GM10266 (cell line): ENCODE measurements at regions not wholly inside any gene's neighbourhood (a gene's known extent, or its start where the extent isn't known, plus 50 kb on each side); places are given as distances from the start of the nearest gene placed in this dataset.

ENCODE experiments used
- DNase-seq: peaks from one replicate; pipeline ENCODE4 v3.0.0; 2012; ENCODE audit errors: extremely low spot score
- CTCF ChIP-seq: IDR thresholded peaks from 2 replicates; pipeline ENCODE4 v1.5.1; 2012; ENCODE audit warnings: mild to moderate bottlenecking, low read depth; ENCODE audit not compliant: control insufficient read depth, insufficient read depth; ENCODE audit errors: missing control alignments

- no peak for DNase-seq
- TF ChIP-seq CTCF = no peak
Observed at GRCh38 chr2:45180033-45180746, 170.9 kb upstream of the SIX2 start.

- DNase-seq = no peak
- no peak for TF ChIP-seq CTCF
Observed at GRCh38 chr2:45178854-45179253, 169.6 kb upstream of the SIX2 start.

- no peak for DNase-seq
- TF ChIP-seq CTCF = no peak
Observed at GRCh38 chr2:45178359-45178758, 169.1 kb upstream of the SIX2 start.

GRCh38 chr2:45177870-45178269 lies 168.6 kb upstream of the SIX2 start:
- no peak for TF ChIP-seq CTCF
- DNase-seq = no peak

- no peak for DNase-seq
- no peak for TF ChIP-seq CTCF
Observed at GRCh38 chr2:45176390-45176789, 167.1 kb upstream of the SIX2 start.

GRCh38 chr2:45173513-45173912 lies 164.3 kb upstream of the SIX2 start:
- no peak for TF ChIP-seq CTCF
- DNase-seq = no peak

DNA sequence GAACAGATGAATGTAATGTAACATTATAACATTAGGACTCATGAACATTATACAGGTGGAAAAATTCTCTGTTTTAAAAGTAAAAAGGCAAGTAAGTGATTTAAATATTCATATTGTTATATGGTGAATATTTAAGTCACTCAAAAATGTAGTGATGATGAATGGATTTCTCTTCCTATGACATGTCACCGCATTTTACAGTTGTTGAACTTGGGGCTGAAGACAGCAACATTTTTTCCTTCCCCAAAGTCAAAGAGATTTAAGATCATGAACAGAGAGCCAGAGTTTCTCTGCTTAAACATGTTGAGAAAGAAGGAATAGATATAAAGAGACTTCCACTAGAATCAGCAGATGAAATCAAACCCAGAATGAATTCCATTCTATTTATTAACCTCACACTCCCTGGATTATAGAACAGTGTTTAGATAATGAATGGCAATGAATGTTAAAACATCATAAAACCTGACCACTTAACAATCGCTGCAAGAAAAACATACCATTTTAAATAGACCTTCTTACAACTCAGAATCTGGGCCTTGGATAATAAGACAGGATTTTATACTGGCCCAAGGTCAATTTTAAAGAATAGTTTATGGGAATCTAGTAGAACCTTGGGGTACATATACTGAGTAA lies 163.6 kb upstream of the SIX2 start:
- TF ChIP-seq CTCF = no peak
- no peak for DNase-seq
